ENCODE measurements at regions not wholly inside any gene's neighbourhood (a gene's known extent, or its start where the extent isn't known, plus 50 kb on each side); places are given as distances from the start of the nearest gene placed in this dataset.

GRCh38 chr16:73190688-73191659, 143.0 kb upstream of the ZFHX3 start:
- TF ChIP-seq POLR2A (IDR thresholded peaks at IDR 0.05; ENCODE audit: low read length) (no peak), GATA1 (IDR thresholded peaks at IDR 0.05; ENCODE audit: low read depth, low read length) (no peak)
